ENCODE measurements at regions not wholly inside any gene's neighbourhood (a gene's known extent, or its start where the extent isn't known, plus 50 kb on each side); places are given as distances from the start of the nearest gene placed in this dataset.

DNA sequence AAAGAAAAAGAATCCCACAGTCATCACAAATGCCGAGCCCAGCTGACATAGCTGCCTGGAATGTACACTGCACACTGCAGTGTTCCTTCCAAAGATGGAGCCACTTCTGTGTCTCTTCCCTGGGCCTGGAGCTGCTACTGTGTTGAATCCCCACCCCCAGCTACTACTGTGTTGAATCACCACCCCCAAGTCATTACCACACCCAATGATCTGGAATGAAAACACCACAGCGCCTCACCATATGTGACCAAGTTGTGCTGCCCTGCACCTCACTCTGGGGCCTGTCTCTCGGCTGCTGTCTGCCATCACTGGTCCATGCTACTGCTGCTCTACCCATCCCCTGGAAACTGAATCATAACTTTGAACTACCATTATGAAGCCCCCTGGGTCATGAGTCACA lies 861.2 kb downstream of the UQCRFS1 start:
- TF ChIP-seq, protein P1, sequence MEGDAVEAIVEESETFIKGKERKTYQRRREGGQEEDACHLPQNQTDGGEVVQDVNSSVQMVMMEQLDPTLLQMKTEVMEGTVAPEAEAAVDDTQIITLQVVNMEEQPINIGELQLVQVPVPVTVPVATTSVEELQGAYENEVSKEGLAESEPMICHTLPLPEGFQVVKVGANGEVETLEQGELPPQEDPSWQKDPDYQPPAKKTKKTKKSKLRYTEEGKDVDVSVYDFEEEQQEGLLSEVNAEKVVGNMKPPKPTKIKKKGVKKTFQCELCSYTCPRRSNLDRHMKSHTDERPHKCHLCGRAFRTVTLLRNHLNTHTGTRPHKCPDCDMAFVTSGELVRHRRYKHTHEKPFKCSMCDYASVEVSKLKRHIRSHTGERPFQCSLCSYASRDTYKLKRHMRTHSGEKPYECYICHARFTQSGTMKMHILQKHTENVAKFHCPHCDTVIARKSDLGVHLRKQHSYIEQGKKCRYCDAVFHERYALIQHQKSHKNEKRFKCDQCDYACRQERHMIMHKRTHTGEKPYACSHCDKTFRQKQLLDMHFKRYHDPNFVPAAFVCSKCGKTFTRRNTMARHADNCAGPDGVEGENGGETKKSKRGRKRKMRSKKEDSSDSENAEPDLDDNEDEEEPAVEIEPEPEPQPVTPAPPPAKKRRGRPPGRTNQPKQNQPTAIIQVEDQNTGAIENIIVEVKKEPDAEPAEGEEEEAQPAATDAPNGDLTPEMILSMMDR (conservative IDR thresholded peaks at IDR 0.05 in 1 of 2, IDR thresholded peaks at IDR 0.05 in 1 of 2; ENCODE audit: extremely low read depth in 1 of 2, insufficient read depth in 1 of 2, low read depth in 1 of 2, low read length in 2 of 2), result no peak
- TF ChIP-seq EZH2 (IDR thresholded peaks at IDR 0.05; ENCODE audit: borderline replicate concordance, low read length), result no peak

All from mammary epithelial cell (primary cell).